Spinal cord (tissue), 9 donors: ENCODE measurements at regions not wholly inside any gene's neighbourhood (a gene's known extent, or its start where the extent isn't known, plus 50 kb on each side); places are given as distances from the start of the nearest gene placed in this dataset.

Experiments used
- DNase-seq, 6 donors: peaks; one replicate each; pipeline versions ENCODE4 v3.0.0 to v3.0.0-alpha.2; 2013 to 2015; ENCODE audit warnings: low spot score in 6 of 6, low read depth in 4 of 6
- H3K27ac ChIP-seq: one replicate; pipeline ENCODE4 v1.5.1; 2013; ENCODE audit warnings: low read depth, low read length, control low read depth
- H3K27me3 ChIP-seq: one replicate; pipeline ENCODE4 v1.6.1; 2013; ENCODE audit warnings: low read length; ENCODE audit not compliant: control insufficient read depth, insufficient read depth
- H3K36me3 ChIP-seq: one replicate; pipeline ENCODE4 v1.6.1; 2013; ENCODE audit warnings: low read length; ENCODE audit not compliant: control insufficient read depth, insufficient read depth
- H3K4me1 ChIP-seq: one replicate; pipeline ENCODE4 v1.6.1; 2013; ENCODE audit warnings: low read length; ENCODE audit not compliant: control insufficient read depth, insufficient read depth
- H3K4me3 ChIP-seq: one replicate; pipeline ENCODE4 v1.5.1; 2013; ENCODE audit warnings: low read depth, low read length, control low read depth
- H3K9me3 ChIP-seq: one replicate; pipeline ENCODE4 v1.6.1; 2013; ENCODE audit warnings: low read length; ENCODE audit not compliant: control insufficient read depth, insufficient read depth
- WGBS: methylation state at CpG from one replicate; pipeline ENCODE4 v1.1.5; 2013; ENCODE audit warnings: missing lambda C conversion rate; ENCODE audit not compliant: insufficient coverage; 5-methylcytosine and 5-hydroxymethylcytosine counted together
- donor health status: healthy.

DNA sequence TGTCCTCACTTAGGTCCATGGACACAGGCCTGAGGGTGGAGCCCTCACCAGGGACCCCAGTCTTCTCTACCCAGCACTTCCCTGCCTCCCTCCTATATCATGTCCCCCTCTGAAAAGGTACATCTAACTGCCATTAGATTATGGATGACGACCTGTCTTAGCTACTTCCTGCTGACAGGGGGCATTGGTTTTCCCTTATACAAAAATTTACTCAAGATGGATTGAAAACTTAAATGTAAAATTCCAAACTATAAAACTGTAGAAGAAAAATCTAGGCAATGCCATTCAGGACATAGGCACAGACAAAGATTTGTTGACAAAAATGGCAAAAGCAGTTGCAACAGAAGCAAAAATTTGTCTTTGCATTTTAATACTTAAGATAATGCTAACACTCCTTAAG is 623.2 kb upstream of the FAM174A start:
- H3K4me3 ChIP-seq: no peak overlapping the region
- H3K4me1 ChIP-seq: no peaks in the 10 kb centered on the region
- no peak overlapping the region for H3K27ac ChIP-seq
- H3K9me3 ChIP-seq: no peaks in the 10 kb centered on the region
- H3K27me3 ChIP-seq: no peaks in the 10 kb centered on the region
- no peak for DNase-seq
- WGBS: no CpG with 5 or more reads among the region's 1 CpG
- no peaks in the 10 kb centered on the region for H3K36me3 ChIP-seq

DNA sequence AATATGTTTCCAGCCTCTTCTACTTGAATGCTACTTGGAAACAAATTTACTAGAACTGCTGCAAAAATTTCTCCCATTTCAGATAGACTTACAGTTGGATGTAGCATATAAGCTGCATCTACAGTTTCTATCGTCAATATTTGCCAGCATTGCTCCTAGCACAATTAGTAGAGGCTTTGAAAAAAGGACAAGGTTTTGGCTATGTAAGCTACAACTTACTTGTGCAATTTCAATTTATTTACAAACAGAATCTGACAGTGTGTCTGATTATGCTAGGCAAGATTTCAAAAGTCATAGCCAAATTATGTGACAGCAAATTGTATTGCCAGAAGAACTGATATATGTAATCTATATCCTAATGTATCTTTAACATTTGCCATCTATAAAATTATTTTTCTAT is 628.4 kb upstream of the FAM174A start:
- no peaks in the 10 kb centered on the region for H3K36me3 ChIP-seq
- H3K27me3 ChIP-seq: no peaks in the 10 kb centered on the region
- no CpG with 5 or more reads among the region's 1 CpG for WGBS
- H3K27ac ChIP-seq: no peak overlapping the region
- no peaks in the 10 kb centered on the region for H3K4me1 ChIP-seq
- DNase-seq: no peak
- no peaks in the 10 kb centered on the region for H3K9me3 ChIP-seq
- no peak overlapping the region for H3K4me3 ChIP-seq

DNA sequence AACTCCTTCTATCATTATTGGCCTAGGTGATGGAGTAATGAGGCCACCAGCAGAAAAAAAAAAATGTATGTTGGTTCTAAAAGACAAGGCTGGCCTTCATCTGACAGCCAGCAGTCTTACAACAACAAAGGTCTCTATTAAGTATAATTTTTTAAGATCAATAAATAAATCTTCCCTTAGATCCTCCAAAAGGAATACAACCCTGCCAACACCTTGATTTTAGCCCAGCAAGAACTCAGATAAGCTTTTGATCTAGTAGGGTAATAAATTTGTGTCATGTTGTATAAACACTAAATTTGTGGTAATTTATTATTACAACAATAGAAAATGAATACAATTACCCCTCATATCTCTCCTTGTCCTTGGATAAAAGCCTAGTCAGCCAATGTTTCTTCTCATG is 633.2 kb upstream of the FAM174A start:
- no peak for DNase-seq
- H3K4me1 ChIP-seq: no peaks in the 10 kb centered on the region
- no peak overlapping the region for H3K27ac ChIP-seq
- H3K9me3 ChIP-seq: no peaks in the 10 kb centered on the region
- no peaks in the 10 kb centered on the region for H3K27me3 ChIP-seq
- H3K4me3 ChIP-seq: no peak overlapping the region
- no peaks in the 10 kb centered on the region for H3K36me3 ChIP-seq

DNA sequence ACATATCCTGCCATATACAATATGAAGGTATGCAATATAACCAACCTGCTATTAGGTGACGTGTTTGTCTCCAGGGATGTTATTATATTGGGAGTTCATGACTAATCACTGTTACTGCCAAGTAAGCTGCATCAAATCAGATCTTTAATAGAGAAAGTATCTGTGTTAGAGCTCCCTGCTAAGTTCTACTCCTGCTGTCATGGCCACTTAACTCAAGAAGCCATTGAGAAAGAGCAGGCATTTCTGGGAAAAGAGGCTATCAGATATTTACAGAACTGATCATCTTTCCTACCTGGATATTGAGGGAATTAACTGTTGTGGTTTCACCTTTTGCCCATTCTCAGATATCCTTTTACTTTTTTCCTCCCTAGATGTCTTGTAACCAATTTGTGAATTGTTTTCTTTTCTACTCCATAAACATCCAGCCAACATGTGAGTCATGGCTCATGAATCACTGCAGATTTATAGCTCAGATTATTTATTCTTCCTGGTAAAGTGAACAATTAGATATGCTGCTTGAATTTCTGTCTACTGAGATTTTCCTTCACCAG is 634.8 kb upstream of the FAM174A start:
- H3K27ac ChIP-seq: no peak overlapping the region
- H3K36me3 ChIP-seq: no peaks in the 10 kb centered on the region
- H3K4me1 ChIP-seq: no peaks in the 10 kb centered on the region
- WGBS: no CpG with 5 or more reads among the region's 1 CpG
- H3K4me3 ChIP-seq: no peak overlapping the region
- peak in 1 of 6 donors; percentile 39 for DNase-seq
- no peaks in the 10 kb centered on the region for H3K27me3 ChIP-seq
- no peaks in the 10 kb centered on the region for H3K9me3 ChIP-seq

GRCh38 chr5:99879791-99880511 is 655.2 kb upstream of the FAM174A start:
- WGBS: 86% methylated on average over 2 of the region's 4 CpGs
- DNase-seq: no peak
- no peak overlapping the region for H3K4me3 ChIP-seq
- no peaks in the 10 kb centered on the region for H3K4me1 ChIP-seq
- no peak overlapping the region for H3K27ac ChIP-seq
- no peaks in the 10 kb centered on the region for H3K9me3 ChIP-seq
- no peaks in the 10 kb centered on the region for H3K27me3 ChIP-seq
- no peaks in the 10 kb centered on the region for H3K36me3 ChIP-seq

DNA sequence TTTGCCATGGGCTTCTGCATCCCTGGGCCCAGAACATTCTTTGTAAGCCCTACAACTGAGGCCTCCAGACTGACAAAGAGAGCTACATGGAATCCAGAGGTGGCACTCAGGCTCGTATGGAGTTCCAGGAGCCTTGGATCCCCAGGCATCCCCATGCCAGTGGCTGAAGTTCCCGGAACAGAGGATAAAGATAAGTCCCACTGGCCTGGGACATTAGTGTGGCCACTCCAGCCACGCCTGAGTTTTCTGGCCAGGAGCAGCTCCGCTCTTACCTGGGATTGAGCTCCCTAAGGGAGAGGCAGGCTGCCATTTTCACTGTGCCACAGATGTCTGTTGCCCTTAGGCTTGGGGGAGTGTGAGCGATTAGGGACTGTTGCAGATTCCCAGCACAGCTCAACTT is 656.3 kb upstream of the FAM174A start:
- WGBS: 96% methylated on average over 5 of the region's 5 CpGs
- DNase-seq: no peak
- Histone ChIP-seq H3K27ac (no peak overlapping the region), H3K27me3 (no peaks in the 10 kb centered on the region), H3K4me3 (no peak overlapping the region), H3K36me3 (no peaks in the 10 kb centered on the region), H3K4me1 (no peaks in the 10 kb centered on the region), H3K9me3 (no peaks in the 10 kb centered on the region)

GRCh38 chr5:99866740-99867139 is 668.4 kb upstream of the FAM174A start:
- no peak for DNase-seq

DNA sequence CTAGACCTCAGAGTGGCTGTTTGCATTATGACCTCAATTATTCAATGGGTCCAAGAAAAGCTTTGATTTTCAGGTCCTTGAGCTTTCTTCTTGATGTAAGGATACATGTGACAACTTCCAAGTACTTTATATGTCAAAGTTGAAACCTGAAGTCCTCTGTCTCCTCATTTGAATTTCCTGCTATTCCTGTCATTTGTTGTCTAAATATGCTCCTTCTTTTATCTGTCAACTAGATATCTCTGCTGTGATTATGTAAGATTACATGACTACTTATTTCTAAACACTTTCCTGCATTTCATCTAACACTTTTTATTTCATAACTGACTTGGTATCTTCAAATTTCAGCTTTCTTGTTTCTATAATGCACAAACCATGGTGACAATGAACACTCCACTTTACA is 670.0 kb upstream of the FAM174A start:
- Histone ChIP-seq H3K4me1 (no peaks in the 10 kb centered on the region), H3K36me3 (no peaks in the 10 kb centered on the region), H3K27ac (no peak overlapping the region), H3K4me3 (no peak overlapping the region), H3K27me3 (no peaks in the 10 kb centered on the region), H3K9me3 (no peaks in the 10 kb centered on the region)
- DNase-seq: no peak

More at GRCh38 chr5:99866740-99867139, 668.4 kb upstream of the FAM174A start:
- H3K4me3 ChIP-seq: no peak overlapping the region
- H3K9me3 ChIP-seq: peaks cover 2% of the 10 kb centered on the region
- no CpG with 5 or more reads among the region's 2 CpGs for WGBS
- no peaks in the 10 kb centered on the region for H3K4me1 ChIP-seq
- H3K27me3 ChIP-seq: no peaks in the 10 kb centered on the region
- no peaks in the 10 kb centered on the region for H3K36me3 ChIP-seq
- no peak overlapping the region for H3K27ac ChIP-seq

DNA sequence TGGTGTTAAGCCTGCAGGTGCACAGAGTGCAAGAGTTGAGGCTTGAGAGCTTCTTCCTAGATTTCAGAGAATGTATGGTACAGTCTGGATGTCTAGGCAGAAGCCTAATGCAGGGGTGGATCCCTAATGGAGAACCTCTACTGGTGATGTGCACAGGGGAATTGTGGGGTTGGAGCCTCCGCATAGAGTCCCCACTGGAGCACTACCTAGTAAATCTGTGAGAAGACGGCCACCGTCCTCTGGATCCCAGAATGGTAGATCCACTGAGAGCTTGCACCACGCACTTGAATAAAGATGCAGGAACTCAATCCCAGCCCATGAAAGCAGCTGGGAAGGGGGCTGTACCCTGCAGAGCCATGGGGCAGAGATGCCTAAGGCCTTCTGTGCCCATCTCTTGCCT is 699.4 kb upstream of the FAM174A start:
- no peaks in the 10 kb centered on the region for H3K4me1 ChIP-seq
- no peak overlapping the region for H3K4me3 ChIP-seq
- 99% methylated on average over 4 of the region's 4 CpGs for WGBS
- no peaks in the 10 kb centered on the region for H3K36me3 ChIP-seq
- H3K27me3 ChIP-seq: no peaks in the 10 kb centered on the region
- no peaks in the 10 kb centered on the region for H3K9me3 ChIP-seq
- no peak for DNase-seq
- no peak overlapping the region for H3K27ac ChIP-seq

DNA sequence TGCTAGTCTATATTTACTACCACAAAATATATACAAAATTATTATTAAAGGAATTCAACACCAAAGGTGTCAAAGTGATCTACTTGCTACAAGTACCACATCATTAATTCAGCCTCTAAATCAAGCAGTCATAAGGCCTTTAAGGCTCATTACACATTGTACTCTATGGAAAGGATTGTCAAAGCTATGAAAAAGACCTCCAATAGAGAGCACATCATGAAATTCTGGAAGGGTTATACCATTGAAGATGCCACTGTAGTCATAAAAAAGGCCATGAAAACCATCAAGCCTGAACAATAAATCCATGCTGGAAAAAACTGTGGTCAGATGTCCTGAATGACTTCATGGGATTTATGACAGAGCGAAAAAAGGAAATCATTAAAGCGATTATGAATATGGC is 708.0 kb upstream of the FAM174A start:
- DNase-seq: no peak
- 93% methylated on average over 2 of the region's 2 CpGs for WGBS

More for the DNA sequence above, 708.0 kb upstream of the FAM174A start:
- no peak overlapping the region for H3K4me3 ChIP-seq
- no peaks in the 10 kb centered on the region for H3K9me3 ChIP-seq
- H3K27ac ChIP-seq: no peak overlapping the region
- H3K36me3 ChIP-seq: no peaks in the 10 kb centered on the region
- H3K27me3 ChIP-seq: no peaks in the 10 kb centered on the region
- no peaks in the 10 kb centered on the region for H3K4me1 ChIP-seq
